AG04449 (cell line): ENCODE measurements at regions not wholly inside any gene's neighbourhood (a gene's known extent, or its start where the extent isn't known, plus 50 kb on each side); places are given as distances from the start of the nearest gene placed in this dataset.

ENCODE experiments used
- CTCF ChIA-PET: fragments of 350-600 bp; formaldehyde crosslinking; extraction: SDS; loops from one replicate; lab custom pipeline; 2021; ENCODE audit warnings: antibody characterized with exemption; lab: Yijun Ruan, JAX
- POLR2A ChIA-PET: fragments of 400-600, 350-600 bp; formaldehyde crosslinking; extraction: SDS; loops from one replicate; lab custom pipeline; 2020; ENCODE audit warnings: antibody characterized with exemption, inconsistent platforms; lab: Yijun Ruan, JAX
- DNase-seq: peaks from one replicate; pipeline ENCODE4 v3.0.0-alpha.2; 2010; ENCODE audit warnings: low read depth, low spot score
- H3K4me3 ChIP-seq: 2 replicates; pipeline ENCODE4 v1.5.1; 2011; ENCODE audit warnings: low read depth, mild to moderate bottlenecking, control low read depth, low read length
- TF ChIP-seq, protein P1 (sequence below): IDR thresholded peaks from one replicate; pipeline ENCODE4 v1.5.1; 2011; ENCODE audit warnings: mild to moderate bottlenecking, moderate library complexity, low read length, control low read depth, inconsistent platforms; ENCODE audit not compliant: insufficient read depth; ENCODE audit errors: missing control alignments

DNA sequence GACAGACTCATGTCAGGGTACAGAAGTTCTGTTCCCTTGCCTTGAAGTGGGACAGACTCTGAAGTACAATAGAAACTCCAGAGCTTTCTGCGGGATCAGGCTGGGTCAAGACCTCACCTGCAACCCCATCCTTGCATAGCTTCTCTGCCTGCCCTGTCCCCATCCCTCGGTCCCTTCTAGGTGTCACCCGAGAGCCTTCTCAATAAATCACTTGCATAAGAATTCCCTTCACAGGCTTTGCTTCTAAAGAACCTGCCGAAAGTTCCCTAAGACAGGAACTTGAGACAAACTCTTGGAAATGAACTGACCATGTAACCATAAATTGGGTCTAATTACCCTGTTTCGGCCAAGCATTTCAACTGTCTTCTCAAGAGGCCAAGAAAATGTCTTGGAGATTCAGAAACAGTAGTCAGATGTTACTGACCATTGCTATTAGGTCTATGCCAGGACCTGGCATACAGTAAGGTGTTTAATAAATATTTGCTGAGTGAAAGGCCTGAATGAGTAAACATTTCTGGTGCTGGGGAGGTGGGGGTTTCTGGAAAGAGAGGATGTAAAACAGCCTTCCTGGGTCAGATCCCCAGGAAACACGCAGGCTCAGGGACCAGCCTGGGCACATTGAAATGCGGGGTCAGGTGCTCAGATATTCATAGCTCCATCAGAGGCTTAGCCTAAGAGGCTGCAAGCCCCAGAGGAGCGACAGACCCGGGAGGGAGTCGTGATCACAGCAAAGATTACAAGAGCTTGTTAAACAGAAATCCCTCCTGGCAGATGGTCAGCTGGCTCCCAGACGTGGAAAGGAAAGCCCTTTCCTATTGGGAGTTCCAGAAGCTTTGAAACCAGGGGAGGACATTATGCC is 226.2 kb upstream of the LHX5 start:
- POLR2A ChIA-PET = no interaction called here

DNA sequence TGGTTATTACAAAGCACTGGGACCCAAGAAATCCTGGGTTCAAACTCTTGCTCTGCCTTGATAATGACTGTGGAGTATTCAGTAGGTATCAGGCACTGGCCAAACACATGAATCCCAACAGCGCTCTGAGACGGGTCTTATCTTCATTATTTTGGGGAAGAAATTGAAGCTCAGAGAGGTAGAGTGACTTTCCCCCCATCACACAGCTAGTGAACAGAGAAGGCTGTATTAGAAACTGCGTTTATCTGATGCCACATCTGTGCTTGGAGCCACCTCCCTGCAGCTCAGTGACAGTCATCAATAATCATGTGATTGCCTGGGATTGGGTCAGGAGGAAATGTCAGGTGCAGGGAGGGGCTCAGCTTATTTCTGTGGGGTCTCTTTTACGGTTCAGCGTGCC is 225.4 kb upstream of the LHX5 start:
- POLR2A ChIA-PET = no interaction called here
- no peak overlapping the region for H3K4me3 ChIP-seq
- CTCF ChIA-PET = no interaction called here
- DNase-seq = no peak
- TF ChIP-seq, protein P1, sequence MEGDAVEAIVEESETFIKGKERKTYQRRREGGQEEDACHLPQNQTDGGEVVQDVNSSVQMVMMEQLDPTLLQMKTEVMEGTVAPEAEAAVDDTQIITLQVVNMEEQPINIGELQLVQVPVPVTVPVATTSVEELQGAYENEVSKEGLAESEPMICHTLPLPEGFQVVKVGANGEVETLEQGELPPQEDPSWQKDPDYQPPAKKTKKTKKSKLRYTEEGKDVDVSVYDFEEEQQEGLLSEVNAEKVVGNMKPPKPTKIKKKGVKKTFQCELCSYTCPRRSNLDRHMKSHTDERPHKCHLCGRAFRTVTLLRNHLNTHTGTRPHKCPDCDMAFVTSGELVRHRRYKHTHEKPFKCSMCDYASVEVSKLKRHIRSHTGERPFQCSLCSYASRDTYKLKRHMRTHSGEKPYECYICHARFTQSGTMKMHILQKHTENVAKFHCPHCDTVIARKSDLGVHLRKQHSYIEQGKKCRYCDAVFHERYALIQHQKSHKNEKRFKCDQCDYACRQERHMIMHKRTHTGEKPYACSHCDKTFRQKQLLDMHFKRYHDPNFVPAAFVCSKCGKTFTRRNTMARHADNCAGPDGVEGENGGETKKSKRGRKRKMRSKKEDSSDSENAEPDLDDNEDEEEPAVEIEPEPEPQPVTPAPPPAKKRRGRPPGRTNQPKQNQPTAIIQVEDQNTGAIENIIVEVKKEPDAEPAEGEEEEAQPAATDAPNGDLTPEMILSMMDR = no peak

More for the DNA sequence above, 226.2 kb upstream of the LHX5 start:
- TF ChIP-seq, protein P1 = no peak
- CTCF ChIA-PET = no interaction called here
- no peak for DNase-seq
- H3K4me3 ChIP-seq = no peak overlapping the region

DNA sequence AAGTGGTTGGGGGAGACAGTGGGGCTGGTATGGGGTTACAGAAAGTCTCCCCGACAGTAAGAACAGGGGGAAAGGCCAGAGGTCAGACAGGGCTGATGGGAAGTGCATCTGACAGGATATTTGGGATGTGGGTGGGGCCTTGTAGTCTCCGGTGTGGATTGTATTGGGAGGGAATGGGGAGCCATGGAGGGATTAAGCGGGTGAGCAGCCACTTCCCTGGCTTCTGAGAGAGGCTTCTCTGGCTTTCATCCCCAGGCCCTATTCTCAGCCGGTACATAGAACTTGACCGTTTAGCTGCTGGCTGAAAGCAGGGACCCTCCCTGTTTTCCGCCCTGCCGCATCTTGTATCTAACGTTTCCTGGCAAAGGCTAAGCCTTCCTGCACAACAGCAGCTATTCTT is 222.0 kb upstream of the LHX5 start:
- DNase-seq = no peak
- TF ChIP-seq, protein P1 = no peak
- no peak overlapping the region for H3K4me3 ChIP-seq
- CTCF ChIA-PET = no interaction called here
- POLR2A ChIA-PET = no interaction called here

DNA sequence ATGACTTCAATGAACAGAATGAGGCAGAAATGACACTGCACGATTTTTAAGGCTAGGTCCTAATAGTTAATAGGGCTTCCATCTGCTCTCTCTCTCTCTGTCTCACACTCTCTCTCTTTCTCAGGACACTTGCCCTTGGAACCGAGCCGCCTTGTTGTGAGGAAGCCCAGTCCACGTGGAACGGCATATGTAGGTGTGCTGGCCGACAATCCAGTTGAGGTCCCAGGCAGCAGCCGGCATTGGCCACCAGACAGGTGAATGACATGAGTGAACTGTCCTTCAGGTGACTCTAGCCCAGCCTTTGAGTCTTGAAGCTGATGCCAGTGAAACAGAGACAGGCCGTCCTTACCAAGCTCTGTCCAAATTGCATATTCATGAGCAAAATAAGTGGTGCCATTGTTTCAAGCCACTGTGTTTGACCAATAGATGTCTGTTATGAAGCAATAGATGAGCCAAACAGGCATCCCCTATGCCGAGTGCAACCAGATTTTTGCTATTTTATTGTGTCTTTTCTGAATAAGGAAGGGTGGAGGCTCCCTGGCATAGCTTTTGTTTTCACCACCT is 217.5 kb upstream of the LHX5 start:
- CTCF ChIA-PET = no interaction called here

DNA sequence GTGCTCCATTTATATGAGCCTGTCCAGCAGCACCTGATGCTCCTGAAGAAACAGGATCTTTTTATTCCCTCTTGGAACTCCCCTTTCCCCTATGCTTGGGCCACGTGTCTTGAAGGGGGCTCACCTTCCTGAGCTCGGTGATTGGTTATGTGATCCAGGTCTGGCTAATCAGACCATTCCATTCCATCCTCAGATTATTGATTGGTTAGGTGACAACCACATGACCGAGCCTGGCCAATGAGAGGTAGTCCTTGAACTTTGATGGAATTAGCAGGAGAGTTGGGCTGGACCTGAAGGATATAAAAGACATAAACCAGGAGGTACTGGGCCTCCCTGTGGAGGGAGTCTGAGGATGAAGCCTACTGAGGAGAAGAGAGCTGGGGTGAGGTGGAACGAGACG is 216.6 kb upstream of the LHX5 start:
- CTCF ChIA-PET = no interaction called here
- TF ChIP-seq, protein P1 = no peak
- POLR2A ChIA-PET = no interaction called here

More for the DNA sequence above, 217.5 kb upstream of the LHX5 start:
- no peak overlapping the region for H3K4me3 ChIP-seq
- POLR2A ChIA-PET = no interaction called here
- DNase-seq = no peak
- TF ChIP-seq, protein P1 = no peak

DNA sequence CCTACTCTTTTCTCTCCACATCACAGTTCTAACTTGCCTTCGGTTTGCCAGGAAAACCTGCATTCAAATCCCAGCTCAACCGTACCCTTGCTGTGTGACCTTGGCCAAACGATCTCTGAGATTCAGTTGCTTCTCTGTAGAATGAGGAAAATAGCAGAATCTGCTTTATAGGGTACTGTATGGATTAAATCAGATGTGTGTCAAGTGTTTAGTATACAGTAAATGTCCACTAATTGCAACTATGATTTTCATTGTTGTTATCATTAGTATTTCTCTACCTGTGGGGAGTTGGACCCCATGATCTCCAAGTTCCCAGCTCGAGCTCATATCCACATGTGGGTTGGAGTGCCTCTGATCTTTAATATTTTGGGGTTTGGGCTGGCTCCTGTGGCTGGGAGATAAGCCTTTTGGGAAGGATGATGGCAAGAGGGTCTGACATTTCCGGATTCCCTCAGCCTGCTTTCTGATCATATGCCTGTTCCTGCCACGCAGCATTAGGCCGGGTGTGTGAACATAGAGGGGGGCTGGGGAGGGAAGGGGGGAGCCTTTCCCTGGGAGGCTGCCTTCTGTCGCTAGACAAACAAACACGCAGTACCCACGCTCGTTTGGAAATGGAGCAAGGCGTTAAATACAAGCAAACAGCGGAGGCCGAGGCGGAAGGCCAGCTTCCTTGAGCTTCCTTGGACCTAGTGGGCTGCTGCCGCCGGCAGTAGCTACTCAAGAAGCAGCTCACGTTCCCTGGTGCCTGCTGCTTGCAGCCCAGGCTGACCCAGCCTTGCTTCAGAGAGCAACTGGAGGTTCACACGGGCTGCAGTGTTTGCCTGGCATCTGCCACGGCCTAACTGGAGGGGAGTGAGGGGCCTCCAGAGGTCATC is 213.5 kb upstream of the LHX5 start:
- TF ChIP-seq, protein P1 = no peak
- no peak for DNase-seq
- CTCF ChIA-PET = no interaction called here
- no peak overlapping the region for H3K4me3 ChIP-seq
- POLR2A ChIA-PET = no interaction called here

More for the DNA sequence above, 216.6 kb upstream of the LHX5 start:
- no peak overlapping the region for H3K4me3 ChIP-seq
- no peak for DNase-seq
